Left lung (tissue), 4 donors: ENCODE measurements at regions not wholly inside any gene's neighbourhood (a gene's known extent, or its start where the extent isn't known, plus 50 kb on each side); places are given as distances from the start of the nearest gene placed in this dataset.

Source experiments
- ATAC-seq: fragments of 200-7000 bp; cut with Tn5 transposase; one replicate; pipeline ENCODE4 v1.9.1; 2020; ENCODE audit warnings: moderate library complexity
- DNase-seq, 4 donors: peaks; one replicate each; pipeline ENCODE4 v3.0.0-alpha.2; 2013 to 2020
- H3K27ac ChIP-seq, 2 donors: fragments of 200-600 bp; sonication (generic) in 1 of 2; one replicate each; pipeline versions ENCODE4 v1.5.0 to v1.8.0; 2020 to 2021
- H3K27me3 ChIP-seq, 2 donors: fragments of 200-600 bp; sonication (generic) in 1 of 2; one replicate each; pipeline versions ENCODE4 v1.5.0 to v1.8.0; 2020 to 2021
- H3K36me3 ChIP-seq, 2 donors: fragments of 200-600 bp; sonication (generic) in 1 of 2; one replicate each; pipeline versions ENCODE4 v1.5.0 to v1.8.0; 2020 to 2021
- H3K4me1 ChIP-seq, 2 donors: fragments of 200-600 bp; one replicate each; pipeline ENCODE4 v1.8.0; 2021
- H3K4me3 ChIP-seq, 2 donors: fragments of 200-600 bp; sonication (generic) in 1 of 2; one replicate each; pipeline versions ENCODE4 v1.5.0 to v1.8.0; 2020 to 2021; ENCODE audit warnings: mild to moderate bottlenecking in 1 of 2
- H3K9me3 ChIP-seq, 2 donors: fragments of 200-600 bp; sonication (generic) in 1 of 2; one replicate each; pipeline versions ENCODE4 v1.5.0 to v1.8.0; 2020 to 2021
- intact Hi-C, 2 donors: fragments of 100-400 bp; cut with DNase I; formaldehyde crosslinking; loops; one replicate each; pipeline versions ENCODE4 v1.11.2 to v1.14.2; 2022
- TF ChIP-seq, protein P1 (sequence below), 2 donors: fragments of 200-600 bp; sonication (generic) in 1 of 2; IDR thresholded peaks; one replicate each; pipeline versions ENCODE4 v1.5.0 to v1.8.0; 2021; ENCODE audit warnings: antibody characterized with exemption in 2 of 2
- donor health status: DM: no; HTN: yes; CAD: no.
- donor health status: DM: no; HTN: no; CAD: no.

GRCh38 chr4:155066871-155067270 is 141.6 kb upstream of the NPY2R start:
- Histone ChIP-seq H3K27ac (no peak overlapping the region), H3K27me3 (no peaks in the 10 kb centered on the region), H3K4me3 (no peak overlapping the region), H3K4me1 (no peaks in the 10 kb centered on the region), H3K36me3 (no peaks in the 10 kb centered on the region), H3K9me3 (no peaks in the 10 kb centered on the region)
- DNase-seq (no peak), ATAC-seq (no peak)
- TF ChIP-seq, protein P1, sequence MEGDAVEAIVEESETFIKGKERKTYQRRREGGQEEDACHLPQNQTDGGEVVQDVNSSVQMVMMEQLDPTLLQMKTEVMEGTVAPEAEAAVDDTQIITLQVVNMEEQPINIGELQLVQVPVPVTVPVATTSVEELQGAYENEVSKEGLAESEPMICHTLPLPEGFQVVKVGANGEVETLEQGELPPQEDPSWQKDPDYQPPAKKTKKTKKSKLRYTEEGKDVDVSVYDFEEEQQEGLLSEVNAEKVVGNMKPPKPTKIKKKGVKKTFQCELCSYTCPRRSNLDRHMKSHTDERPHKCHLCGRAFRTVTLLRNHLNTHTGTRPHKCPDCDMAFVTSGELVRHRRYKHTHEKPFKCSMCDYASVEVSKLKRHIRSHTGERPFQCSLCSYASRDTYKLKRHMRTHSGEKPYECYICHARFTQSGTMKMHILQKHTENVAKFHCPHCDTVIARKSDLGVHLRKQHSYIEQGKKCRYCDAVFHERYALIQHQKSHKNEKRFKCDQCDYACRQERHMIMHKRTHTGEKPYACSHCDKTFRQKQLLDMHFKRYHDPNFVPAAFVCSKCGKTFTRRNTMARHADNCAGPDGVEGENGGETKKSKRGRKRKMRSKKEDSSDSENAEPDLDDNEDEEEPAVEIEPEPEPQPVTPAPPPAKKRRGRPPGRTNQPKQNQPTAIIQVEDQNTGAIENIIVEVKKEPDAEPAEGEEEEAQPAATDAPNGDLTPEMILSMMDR (IDR thresholded peaks at IDR 0.05), result no peak
- intact Hi-C loops, result no loop called here

DNA sequence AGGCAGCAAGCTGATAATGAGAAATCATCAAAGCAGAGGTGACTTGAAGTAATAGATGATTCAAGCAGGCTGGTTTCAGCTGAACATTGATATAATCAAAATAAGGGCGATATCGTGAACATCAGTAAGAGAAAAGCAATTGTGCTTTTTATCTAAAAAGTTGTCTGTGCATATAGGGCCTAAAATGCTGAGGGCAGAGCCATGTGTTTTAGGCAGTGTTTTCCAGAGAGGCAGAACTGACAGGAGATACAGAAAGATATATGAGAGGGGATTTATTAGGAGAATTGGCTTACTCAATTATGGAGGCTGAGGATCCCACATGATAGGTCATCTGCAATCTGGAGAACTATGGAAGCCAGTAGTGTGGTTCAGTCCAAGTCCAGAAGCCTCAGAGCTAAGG is 136.5 kb upstream of the NPY2R start:
- intact Hi-C loops, result no loop called here
- DNase-seq (no peak), ATAC-seq (no peak)
- Histone ChIP-seq H3K9me3 (no peaks in the 10 kb centered on the region), H3K36me3 (no peaks in the 10 kb centered on the region), H3K27ac (no peak overlapping the region), H3K4me3 (no peak overlapping the region), H3K27me3 (no peaks in the 10 kb centered on the region), H3K4me1 (no peaks in the 10 kb centered on the region)
- TF ChIP-seq, protein P1 (IDR thresholded peaks at IDR 0.05), result no peak

GRCh38 chr4:155072417-155072816 is 136.0 kb upstream of the NPY2R start:
- Histone ChIP-seq H3K27me3 (no peaks in the 10 kb centered on the region), H3K36me3 (no peaks in the 10 kb centered on the region), H3K4me1 (no peaks in the 10 kb centered on the region), H3K9me3 (no peaks in the 10 kb centered on the region), H3K27ac (no peak overlapping the region), H3K4me3 (no peak overlapping the region)
- ATAC-seq (no peak), DNase-seq (no peak)
- intact Hi-C loops, result no loop called here
- TF ChIP-seq, protein P1 (IDR thresholded peaks at IDR 0.05), result no peak

DNA sequence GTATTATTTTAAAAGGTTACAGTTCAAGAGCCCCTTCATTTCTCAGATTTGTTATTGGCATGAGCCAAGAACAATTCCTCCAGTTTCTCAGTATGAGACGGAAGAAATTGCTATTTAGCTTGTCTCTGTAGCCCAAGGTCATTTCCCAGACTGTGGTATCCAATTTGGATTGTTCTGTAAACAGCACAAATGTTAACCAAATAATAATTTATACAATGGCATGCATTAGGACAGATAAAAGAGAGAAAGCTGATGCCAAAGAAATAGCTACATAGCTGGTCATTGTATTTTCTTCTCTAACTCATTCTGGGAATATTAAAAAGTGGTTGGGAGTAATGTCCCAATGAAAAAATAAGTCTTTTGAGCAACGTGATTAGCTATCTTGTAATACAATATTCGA is 134.6 kb upstream of the NPY2R start:
- ATAC-seq (no peak), DNase-seq (no peak)
- H3K27ac ChIP-seq, result no peak overlapping the region
- H3K9me3 ChIP-seq, result no peaks in the 10 kb centered on the region
- H3K27me3 ChIP-seq, result no peaks in the 10 kb centered on the region
- TF ChIP-seq, protein P1 (IDR thresholded peaks at IDR 0.05), result no peak
- intact Hi-C loops, result no loop called here
- no peaks in the 10 kb centered on the region for H3K4me1 ChIP-seq
- H3K4me3 ChIP-seq, result no peak overlapping the region
- H3K36me3 ChIP-seq, result no peaks in the 10 kb centered on the region

DNA sequence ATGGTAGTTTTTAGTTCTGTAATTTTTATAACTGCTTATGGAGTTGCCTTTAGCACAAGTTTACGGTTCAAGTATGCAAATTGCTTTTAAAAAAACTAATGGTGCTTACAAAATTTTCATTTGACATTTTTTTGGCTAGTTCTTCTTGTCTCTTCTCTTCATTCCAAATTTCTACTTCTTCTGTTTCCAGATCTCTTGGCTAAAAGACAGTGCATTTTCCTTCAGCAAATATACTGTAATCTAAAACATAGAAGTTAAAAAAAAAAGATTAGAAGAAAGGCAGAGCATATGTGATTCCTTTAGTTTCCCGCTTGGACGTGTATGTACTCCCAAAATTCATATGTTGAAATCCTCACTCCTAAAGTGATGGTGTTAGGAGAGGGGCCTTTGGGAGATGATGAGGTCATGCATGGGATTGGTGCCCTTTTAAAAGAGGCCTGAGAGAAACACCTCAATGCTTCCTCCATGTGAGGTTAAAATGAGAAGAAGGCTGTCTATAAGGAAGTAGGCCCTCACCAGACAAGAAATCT is 132.1 kb upstream of the NPY2R start:
- H3K27ac ChIP-seq, result no peak overlapping the region
- intact Hi-C loops, result no loop called here
- TF ChIP-seq, protein P1 (IDR thresholded peaks at IDR 0.05), result no peak
- H3K27me3 ChIP-seq, result no peaks in the 10 kb centered on the region
- DNase-seq, result no peak
- no peak overlapping the region for H3K4me3 ChIP-seq
- no peaks in the 10 kb centered on the region for H3K4me1 ChIP-seq
- H3K9me3 ChIP-seq, result no peaks in the 10 kb centered on the region
- ATAC-seq, result no peak
- H3K36me3 ChIP-seq, result no peaks in the 10 kb centered on the region
